Keratinocyte (primary cell): ENCODE measurements at regions not wholly inside any gene's neighbourhood (a gene's known extent, or its start where the extent isn't known, plus 50 kb on each side); places are given as distances from the start of the nearest gene placed in this dataset.

Experiments
- DNase-seq: peaks from one replicate; pipeline ENCODE4 v3.0.0-alpha.2; 2011; ENCODE audit warnings: low read depth, missing footprints, low spot score
- FAIRE-seq: peaks from 2 replicates; lab custom pipeline; 2011; peaks lifted over from hg19 to GRCh38; lab: Jason Lieb, UNC
- H2AFZ ChIP-seq: 2 replicates; pipeline ENCODE4 v1.6.0; 2012; ENCODE audit warnings: low read length, control low read depth, inconsistent platforms; ENCODE audit not compliant: control insufficient read depth
- H3K27ac ChIP-seq: 2 replicates; pipeline ENCODE4 v1.5.1; 2011; ENCODE audit warnings: low read length; ENCODE audit not compliant: control insufficient read depth, insufficient read depth
- H3K27me3 ChIP-seq: 3 replicates; pipeline ENCODE4 v1.6.0; 2011; ENCODE audit warnings: low read length; ENCODE audit not compliant: control insufficient read depth, insufficient read depth; ENCODE audit errors: extremely low read depth
- H3K36me3 ChIP-seq, 2 experiments: 2 replicates in 1 of 2; 3 replicates in 1 of 2; pipeline ENCODE4 v1.5.1; 2011; ENCODE audit warnings: low read length in 2 of 2, mild to moderate bottlenecking in 1 of 2; ENCODE audit not compliant: control insufficient read depth in 2 of 2, insufficient read depth in 2 of 2; ENCODE audit errors: extremely low read depth in 1 of 2
- H3K4me1 ChIP-seq: 3 replicates; pipeline ENCODE4 v1.5.1; 2011; ENCODE audit warnings: low read length; ENCODE audit not compliant: control insufficient read depth, insufficient read depth; ENCODE audit errors: extremely low read depth
- H3K4me2 ChIP-seq: 3 replicates; pipeline ENCODE4 v1.6.0; 2011; ENCODE audit warnings: low read depth, low read length; ENCODE audit not compliant: control insufficient read depth, insufficient read depth; ENCODE audit errors: extremely low read depth
- H3K4me3 ChIP-seq, 3 experiments: fragments of 200-600 bp in 1 of 3; sonication (generic) in 1 of 3; 2 replicates in 2 of 3; 3 replicates in 1 of 3; pipeline ENCODE4 v1.5.1; 2011 to 2016; ENCODE audit warnings: low read length in 3 of 3, mild to moderate bottlenecking in 3 of 3, control low read depth in 2 of 3, inconsistent platforms in 1 of 3, low read depth in 1 of 3, mixed read lengths in 1 of 3, mixed run types in 1 of 3, moderate library complexity in 1 of 3; ENCODE audit not compliant: control insufficient read depth in 2 of 3, insufficient read depth in 2 of 3; ENCODE audit errors: extremely low read depth in 1 of 3
- H3K79me2 ChIP-seq: 2 replicates; pipeline ENCODE4 v1.6.0; 2012; ENCODE audit warnings: low read length; ENCODE audit not compliant: control insufficient read depth, insufficient read depth
- H3K9ac ChIP-seq: 3 replicates; pipeline ENCODE4 v1.6.0; 2011; ENCODE audit warnings: low read length; ENCODE audit not compliant: control insufficient read depth, insufficient read depth; ENCODE audit errors: extremely low read depth
- H3K9me1 ChIP-seq: 3 replicates; pipeline ENCODE4 v1.6.0; 2011; ENCODE audit warnings: low read length; ENCODE audit not compliant: control insufficient read depth, insufficient read depth; ENCODE audit errors: extremely low read depth
- H3K9me3 ChIP-seq: 2 replicates; pipeline ENCODE4 v1.5.1; 2012; ENCODE audit warnings: low read depth, low read length; ENCODE audit not compliant: control insufficient read depth
- H4K20me1 ChIP-seq: 3 replicates; pipeline ENCODE4 v1.6.0; 2011; ENCODE audit warnings: low read length; ENCODE audit not compliant: control insufficient read depth, insufficient read depth; ENCODE audit errors: extremely low read depth
- EZH2 ChIP-seq: IDR thresholded peaks from one replicate; pipeline ENCODE4 v1.6.1; 2012; ENCODE audit warnings: inconsistent platforms, mild to moderate bottlenecking, low read length, moderate library complexity
- dilution Hi-C: fragments of 300-500 bp; cut with MboI; formaldehyde crosslinking; loops from one replicate; pipeline ENCODE4 v1.7.0; 2020; ENCODE audit warnings: low sequenced_read_pairs; ENCODE audit not compliant: extremely low pct_ligation_motif_present
- TF ChIP-seq, protein P1 (sequence below), 3 experiments: IDR thresholded peaks in 1 of 3; conservative IDR thresholded peaks in 1 of 3; optimal IDR thresholded peaks in 1 of 3; 2 replicates in 2 of 3; 3 replicates in 1 of 3; pipeline versions ENCODE3 to v1.5.1; 2011; ENCODE audit warnings: low read length in 3 of 3, mild to moderate bottlenecking in 3 of 3, moderate library complexity in 2 of 3, control low read depth in 1 of 3, inconsistent platforms in 1 of 3; ENCODE audit not compliant: insufficient read depth in 2 of 3; ENCODE audit errors: extremely low read depth in 1 of 3

DNA sequence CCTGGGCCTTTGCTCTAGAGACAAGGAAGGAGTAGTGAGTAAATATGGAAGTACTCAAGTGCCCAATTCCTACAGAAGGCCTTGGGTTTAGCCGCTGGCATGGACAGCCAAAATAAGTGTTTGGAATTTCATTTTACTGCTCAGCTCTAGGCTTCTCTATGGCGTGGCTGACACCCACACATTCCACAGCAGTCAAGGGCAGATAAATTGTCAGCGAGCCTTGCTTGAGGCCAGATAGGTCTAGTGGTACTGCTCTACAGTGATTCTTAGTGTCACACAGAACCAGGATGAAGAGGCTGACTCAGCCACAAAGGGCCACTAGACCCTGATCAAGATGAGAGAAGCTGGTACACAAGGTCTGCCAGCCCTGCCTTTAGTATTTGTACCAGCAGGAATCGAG lies 111.0 kb upstream of the NFIB start:
- Histone ChIP-seq H3K4me1 (no peaks in the 10 kb centered on the region), H3K9me3 (no peaks in the 10 kb centered on the region), H3K9me1 (no peaks in the 10 kb centered on the region), H2AFZ (no peak overlapping the region), H3K27ac (no peak overlapping the region), H3K9ac (no peak overlapping the region), H3K27me3 (peaks cover 39% of the 10 kb centered on the region), H4K20me1 (no peaks in the 10 kb centered on the region), H3K4me2 (no peak overlapping the region), H3K4me3 (no peak overlapping the region), H3K79me2 (no peaks in the 10 kb centered on the region), H3K36me3 (no peaks in the 10 kb centered on the region)
- DNase-seq (no peak), FAIRE-seq (no peak)
- no peak for TF ChIP-seq EZH2
- TF ChIP-seq, protein P1, sequence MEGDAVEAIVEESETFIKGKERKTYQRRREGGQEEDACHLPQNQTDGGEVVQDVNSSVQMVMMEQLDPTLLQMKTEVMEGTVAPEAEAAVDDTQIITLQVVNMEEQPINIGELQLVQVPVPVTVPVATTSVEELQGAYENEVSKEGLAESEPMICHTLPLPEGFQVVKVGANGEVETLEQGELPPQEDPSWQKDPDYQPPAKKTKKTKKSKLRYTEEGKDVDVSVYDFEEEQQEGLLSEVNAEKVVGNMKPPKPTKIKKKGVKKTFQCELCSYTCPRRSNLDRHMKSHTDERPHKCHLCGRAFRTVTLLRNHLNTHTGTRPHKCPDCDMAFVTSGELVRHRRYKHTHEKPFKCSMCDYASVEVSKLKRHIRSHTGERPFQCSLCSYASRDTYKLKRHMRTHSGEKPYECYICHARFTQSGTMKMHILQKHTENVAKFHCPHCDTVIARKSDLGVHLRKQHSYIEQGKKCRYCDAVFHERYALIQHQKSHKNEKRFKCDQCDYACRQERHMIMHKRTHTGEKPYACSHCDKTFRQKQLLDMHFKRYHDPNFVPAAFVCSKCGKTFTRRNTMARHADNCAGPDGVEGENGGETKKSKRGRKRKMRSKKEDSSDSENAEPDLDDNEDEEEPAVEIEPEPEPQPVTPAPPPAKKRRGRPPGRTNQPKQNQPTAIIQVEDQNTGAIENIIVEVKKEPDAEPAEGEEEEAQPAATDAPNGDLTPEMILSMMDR (optimal IDR thresholded peaks at IDR 0.05 in 1 of 3, IDR thresholded peaks at IDR 0.05 in 1 of 3, conservative IDR thresholded peaks at IDR 0.05 in 1 of 3; ENCODE audit: extremely low read depth in 1 of 3, insufficient read depth in 2 of 3, low read length in 3 of 3) = no peak
- dilution Hi-C loops = no loop called here

DNA sequence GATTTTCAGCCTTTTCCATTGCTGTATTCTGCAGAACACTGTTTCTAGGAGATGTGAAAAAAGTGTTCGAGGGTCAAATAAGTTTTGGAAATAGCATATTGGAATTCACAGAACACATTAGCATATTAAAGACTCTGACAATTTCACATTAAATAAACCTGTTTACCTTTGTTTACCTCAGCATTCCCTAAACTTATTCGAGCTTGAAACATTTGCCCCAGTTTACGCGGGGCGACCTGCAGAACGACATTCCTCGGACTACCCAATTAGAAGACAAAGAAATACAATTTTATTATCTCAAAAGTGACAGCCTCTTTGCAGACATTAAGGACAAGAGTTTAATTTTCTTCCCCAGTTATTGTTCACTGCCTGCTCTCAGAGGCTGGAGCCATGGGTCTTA lies 110.3 kb upstream of the NFIB start:
- peaks cover 45% of the 10 kb centered on the region for H3K27me3 ChIP-seq
- H3K36me3 ChIP-seq = no peaks in the 10 kb centered on the region
- H3K9me3 ChIP-seq = no peaks in the 10 kb centered on the region
- no peaks in the 10 kb centered on the region for H4K20me1 ChIP-seq
- no peak overlapping the region for H3K4me3 ChIP-seq
- no peaks in the 10 kb centered on the region for H3K4me1 ChIP-seq
- DNase-seq (no peak), FAIRE-seq (no peak)
- no peak overlapping the region for H3K9ac ChIP-seq
- H2AFZ ChIP-seq = no peak overlapping the region
- no peak overlapping the region for H3K27ac ChIP-seq
- H3K4me2 ChIP-seq = no peak overlapping the region
- dilution Hi-C loops = no loop called here
- no peaks in the 10 kb centered on the region for H3K79me2 ChIP-seq
- no peaks in the 10 kb centered on the region for H3K9me1 ChIP-seq
- TF ChIP-seq EZH2 = no peak
- TF ChIP-seq, protein P1 (optimal IDR thresholded peaks at IDR 0.05 in 1 of 3, IDR thresholded peaks at IDR 0.05 in 1 of 3, conservative IDR thresholded peaks at IDR 0.05 in 1 of 3; ENCODE audit: extremely low read depth in 1 of 3, insufficient read depth in 2 of 3, low read length in 3 of 3) = no peak
